Ishikawa (cell line): ENCODE measurements at regions not wholly inside any gene's neighbourhood (a gene's known extent, or its start where the extent isn't known, plus 50 kb on each side); places are given as distances from the start of the nearest gene placed in this dataset.

Experiments
- CEBPB ChIP-seq: IDR thresholded peaks from 2 replicates; pipeline ENCODE4 v1.6.1; 2012
- CREB1 ChIP-seq: IDR thresholded peaks from 2 replicates; pipeline ENCODE4 v1.6.1; 2012; ENCODE audit warnings: low read depth
- EGR1 ChIP-seq: IDR thresholded peaks from 2 replicates; pipeline ENCODE4 v1.6.1; 2012
- EP300 ChIP-seq: IDR thresholded peaks from 2 replicates; pipeline ENCODE4 v1.6.1; 2012; ENCODE audit warnings: borderline replicate concordance
- FOXM1 ChIP-seq: IDR thresholded peaks from 2 replicates; pipeline ENCODE4 v1.6.1; 2012; ENCODE audit warnings: low read depth, borderline replicate concordance
- NFIC ChIP-seq: IDR thresholded peaks from 2 replicates; pipeline ENCODE4 v1.6.1; 2012
- RAD21 ChIP-seq: IDR thresholded peaks from 2 replicates; pipeline ENCODE4 v1.6.1; 2012; ENCODE audit warnings: low read depth
- REST ChIP-seq: IDR thresholded peaks from 2 replicates; pipeline ENCODE4 v1.6.1; 2012; ENCODE audit warnings: low read depth, mild to moderate bottlenecking
- TAF1 ChIP-seq: IDR thresholded peaks from 2 replicates; pipeline ENCODE4 v1.6.1; 2012; ENCODE audit warnings: low read depth, mild to moderate bottlenecking
- TCF12 ChIP-seq: IDR thresholded peaks from 2 replicates; pipeline ENCODE4 v1.6.1; 2012; ENCODE audit warnings: low read depth
- TEAD4 ChIP-seq: IDR thresholded peaks from 2 replicates; pipeline ENCODE4 v1.6.1; 2012
- USF1 ChIP-seq: IDR thresholded peaks from 2 replicates; pipeline ENCODE4 v1.6.1; 2012
- YY1 ChIP-seq: IDR thresholded peaks from 2 replicates; pipeline ENCODE4 v1.6.1; 2012; ENCODE audit warnings: low read depth
- ZBTB7A ChIP-seq: IDR thresholded peaks from 2 replicates; pipeline ENCODE4 v1.6.1; 2012; ENCODE audit warnings: low read depth
- TF ChIP-seq, protein P1 (sequence below): IDR thresholded peaks from 2 replicates; pipeline ENCODE4 v1.6.1; 2012

GRCh38 chr13:85976242-85976641 is 177.0 kb upstream of the SLITRK6 start:
- no peak for TF ChIP-seq RAD21

- TF ChIP-seq TCF12 (no peak), EGR1 (no peak), USF1 (no peak), TEAD4 (no peak), YY1 (no peak), CREB1 (no peak), REST (no peak), NFIC (no peak), FOXM1 (no peak)
- TF ChIP-seq, protein P1, sequence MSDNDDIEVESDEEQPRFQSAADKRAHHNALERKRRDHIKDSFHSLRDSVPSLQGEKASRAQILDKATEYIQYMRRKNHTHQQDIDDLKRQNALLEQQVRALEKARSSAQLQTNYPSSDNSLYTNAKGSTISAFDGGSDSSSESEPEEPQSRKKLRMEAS, result no peak
Measured at GRCh38 chr13:85974608-85975366, 175.6 kb upstream of the SLITRK6 start.

DNA sequence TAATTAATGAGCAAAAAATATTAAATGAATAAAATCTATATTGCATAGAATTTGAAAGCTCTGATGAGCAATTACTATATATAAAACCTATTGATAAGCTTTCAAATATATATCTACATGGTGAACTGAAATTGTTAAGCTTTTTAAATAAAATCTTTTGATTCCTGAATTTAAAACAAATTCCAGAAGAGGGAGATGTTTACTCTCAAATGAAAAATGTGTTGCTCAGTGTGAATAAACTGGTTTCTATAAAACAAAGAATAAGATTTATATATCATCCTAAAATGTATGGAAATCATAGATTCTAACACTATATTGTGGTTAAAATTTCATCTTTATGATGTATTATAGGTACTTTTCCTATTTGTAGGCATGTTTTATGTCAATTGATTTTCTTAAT is 171.5 kb upstream of the SLITRK6 start:
- TF ChIP-seq NFIC (no peak), RAD21 (peak; percentile 50; the same call in 1 of the 2 replicates), FOXM1 (no peak), USF1 (no peak), REST (no peak), EP300 (no peak), EGR1 (no peak), CEBPB (no peak)

DNA sequence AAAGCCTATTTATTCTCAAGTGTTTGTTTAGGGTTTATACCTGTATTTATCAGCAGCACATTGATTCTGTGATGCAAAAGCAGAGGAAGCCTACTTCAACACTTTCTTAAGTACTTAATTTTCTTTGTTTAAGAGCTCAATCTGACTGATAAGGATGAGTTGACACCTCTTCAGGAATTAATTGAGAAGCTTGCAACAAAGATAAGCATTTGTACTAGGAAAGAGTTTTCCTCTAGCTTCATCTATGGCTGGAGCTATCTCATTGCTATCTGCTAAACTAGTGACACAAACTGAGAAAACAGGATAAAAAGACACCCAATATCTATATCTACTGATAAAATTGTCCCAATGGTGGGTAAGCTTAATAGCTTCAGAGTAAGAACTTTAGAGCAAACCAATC is 170.1 kb upstream of the SLITRK6 start:
- TF ChIP-seq REST (no peak), TCF12 (no peak)
- TF ChIP-seq, protein P1, result no peak

GRCh38 chr13:85935868-85936467 is 136.7 kb upstream of the SLITRK6 start:
- TF ChIP-seq FOXM1 (no peak), EGR1 (no peak), TAF1 (no peak), YY1 (no peak), USF1 (no peak), ZBTB7A (no peak), EP300 (no peak), TCF12 (no peak), CREB1 (no peak), REST (no peak), RAD21 (no peak)
- TF ChIP-seq, protein P1, result no peak
